Retinal pigment epithelial cell (primary cell): ENCODE measurements at regions not wholly inside any gene's neighbourhood (a gene's known extent, or its start where the extent isn't known, plus 50 kb on each side); places are given as distances from the start of the nearest gene placed in this dataset.

ENCODE experiments used
- DNase-seq: peaks from one replicate; pipeline ENCODE4 v3.0.0-alpha.2; 2010; ENCODE audit warnings: low read depth
- H3K4me3 ChIP-seq: 2 replicates; pipeline ENCODE4 v1.5.1; 2011; ENCODE audit warnings: mild to moderate bottlenecking, low read length, control low read depth, moderate library complexity
- CTCF ChIP-seq: conservative IDR thresholded peaks from 2 replicates; pipeline ENCODE4 v1.5.1; 2011; ENCODE audit warnings: low read depth, low read length, control low read depth, inconsistent platforms

- TF ChIP-seq CTCF, result no peak
- DNase-seq, result no peak
- no peak overlapping the region for H3K4me3 ChIP-seq
These were observed 264.5 kb downstream of the RND3 start for GRCh38 chr2:150222942-150223341.

GRCh38 chr2:150222379-150222778 lies 265.1 kb downstream of the RND3 start:
- H3K4me3 ChIP-seq, result no peak overlapping the region

GRCh38 chr2:150219861-150220260 lies 267.6 kb downstream of the RND3 start:
- no peak for DNase-seq
- no peak overlapping the region for H3K4me3 ChIP-seq
- no peak for TF ChIP-seq CTCF

More at GRCh38 chr2:150222379-150222778, 265.1 kb downstream of the RND3 start:
- DNase-seq, result no peak
- TF ChIP-seq CTCF, result no peak

- TF ChIP-seq CTCF, result no peak
- no peak for DNase-seq
- no peak overlapping the region for H3K4me3 ChIP-seq
These were observed 272.4 kb downstream of the RND3 start for GRCh38 chr2:150215041-150215440.

GRCh38 chr2:150214626-150215025 lies 272.8 kb downstream of the RND3 start:
- H3K4me3 ChIP-seq, result no peak overlapping the region
- TF ChIP-seq CTCF, result no peak

GRCh38 chr2:150212722-150213171 lies 274.7 kb downstream of the RND3 start:
- no peak overlapping the region for H3K4me3 ChIP-seq
- no peak for DNase-seq
- no peak for TF ChIP-seq CTCF

More at GRCh38 chr2:150214626-150215025, 272.8 kb downstream of the RND3 start:
- DNase-seq, result no peak

GRCh38 chr2:150211164-150211631 lies 276.3 kb downstream of the RND3 start:
- no peak overlapping the region for H3K4me3 ChIP-seq
- no peak for TF ChIP-seq CTCF
- no peak for DNase-seq
